IPS-NIHi11 (cell line): ENCODE measurements at regions not wholly inside any gene's neighbourhood (a gene's known extent, or its start where the extent isn't known, plus 50 kb on each side); places are given as distances from the start of the nearest gene placed in this dataset.

Experiments used
- DNase-seq: peaks from one replicate; pipeline ENCODE4 v3.0.0; 2012; ENCODE audit warnings: mixed read lengths, low spot score

DNA sequence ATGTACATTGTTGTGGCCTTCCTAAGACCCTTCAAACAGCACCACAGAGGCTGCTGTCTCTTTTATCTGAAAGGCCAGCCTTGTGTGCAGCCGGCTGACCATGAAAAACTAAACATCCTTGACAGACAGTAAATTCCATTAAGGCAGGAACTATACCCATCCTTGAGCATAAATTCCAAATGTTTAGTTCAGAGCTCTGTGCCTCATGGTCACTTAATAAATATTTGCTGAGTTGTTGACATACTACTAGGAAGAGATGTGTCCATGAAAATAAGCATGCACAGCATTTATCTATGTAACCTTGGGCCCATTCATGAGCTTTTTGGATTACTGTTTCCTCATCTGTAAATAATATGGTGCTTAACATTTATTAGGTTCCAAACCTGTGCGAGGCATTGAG lies 424.8 kb downstream of the HRH4 start:
- no peak for DNase-seq

GRCh38 chr18:24894880-24895279 lies 434.4 kb downstream of the HRH4 start:
- DNase-seq, result no peak

DNA sequence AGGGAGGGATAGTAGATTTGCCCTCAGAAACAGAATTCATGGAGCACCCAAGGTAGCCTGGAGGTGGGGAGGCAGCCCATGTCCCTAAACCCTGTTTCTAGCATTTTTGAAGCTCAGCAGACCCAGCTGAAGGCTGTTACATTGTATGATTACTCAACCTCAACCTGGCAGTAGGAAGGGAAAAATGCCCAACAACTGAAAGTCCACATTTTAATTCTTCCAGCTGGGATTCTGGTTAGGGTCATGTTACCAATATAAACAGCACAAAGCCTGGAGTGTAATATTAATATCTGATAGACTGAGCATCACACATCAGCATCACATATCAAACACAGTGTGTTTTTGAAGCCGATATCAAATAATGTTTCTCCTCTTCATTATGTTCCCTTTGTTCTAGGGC lies 437.0 kb downstream of the HRH4 start:
- DNase-seq, result no peak

DNA sequence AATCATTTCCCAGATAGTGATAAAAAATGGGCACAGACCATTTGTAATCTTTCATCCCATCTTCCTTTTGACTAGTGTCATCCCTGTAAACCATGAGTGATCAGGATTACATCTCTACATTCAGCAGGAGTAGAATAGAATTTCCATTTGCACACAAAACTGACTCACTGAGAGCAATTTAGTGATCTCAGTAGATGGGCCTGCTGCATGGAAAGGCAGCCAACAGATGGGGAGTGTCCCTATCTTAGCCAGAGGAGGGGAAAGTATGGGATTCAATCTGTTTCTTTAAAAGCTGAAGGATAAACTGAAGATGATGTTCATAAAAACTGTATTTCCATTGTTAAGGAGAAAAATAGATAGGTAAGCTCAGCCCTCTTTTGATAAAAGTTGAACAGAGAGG lies 441.7 kb downstream of the ZNF521 start:
- DNase-seq, result no peak

- no peak for DNase-seq
Measured at GRCh38 chr18:24913507-24914170, 438.3 kb downstream of the ZNF521 start.

GRCh38 chr18:24914171-24914525 lies 437.8 kb downstream of the ZNF521 start:
- DNase-seq, result no peak

DNA sequence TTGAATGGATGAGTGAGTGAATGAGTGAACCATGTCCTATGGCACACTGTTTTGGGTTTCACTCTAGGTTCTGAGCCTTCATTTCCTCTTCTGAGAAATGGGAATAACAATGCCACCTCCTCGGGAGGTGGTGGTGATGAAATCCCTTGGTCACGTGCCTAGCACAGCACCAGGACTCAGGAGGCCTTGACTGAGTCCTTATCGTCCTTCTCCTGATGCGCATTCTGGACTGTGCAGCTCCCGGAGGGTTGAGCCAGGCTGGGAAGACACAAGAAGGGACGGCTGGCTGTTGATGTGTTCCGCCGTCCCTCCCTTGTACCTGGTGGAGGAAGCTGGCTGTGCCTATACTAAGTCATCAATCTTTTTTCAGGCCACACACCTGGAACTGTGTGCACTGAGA lies 437.3 kb downstream of the ZNF521 start:
- no peak for DNase-seq

GRCh38 chr18:24915547-24915946 lies 436.4 kb downstream of the ZNF521 start:
- DNase-seq, result no peak

DNA sequence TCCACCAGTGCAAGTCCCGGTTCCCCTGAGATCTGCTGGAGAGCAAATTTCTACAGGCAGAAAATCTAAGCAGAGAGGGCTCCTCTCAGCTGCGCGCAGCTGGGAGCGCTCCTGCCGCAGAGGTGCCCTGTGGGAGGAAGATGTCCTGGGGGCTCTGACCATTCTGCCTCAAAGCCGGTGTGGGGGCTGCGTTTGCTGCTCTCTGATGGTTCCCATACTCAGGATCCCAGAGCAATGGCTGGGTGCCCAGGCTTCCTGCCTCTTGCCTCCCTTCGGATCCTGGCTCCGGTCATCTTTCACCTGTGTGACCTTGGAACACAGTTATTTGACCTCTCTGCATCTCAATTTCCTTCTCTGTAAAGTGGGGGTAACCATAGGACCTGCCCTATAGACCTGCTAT lies 434.2 kb downstream of the ZNF521 start:
- DNase-seq, result no peak

DNA sequence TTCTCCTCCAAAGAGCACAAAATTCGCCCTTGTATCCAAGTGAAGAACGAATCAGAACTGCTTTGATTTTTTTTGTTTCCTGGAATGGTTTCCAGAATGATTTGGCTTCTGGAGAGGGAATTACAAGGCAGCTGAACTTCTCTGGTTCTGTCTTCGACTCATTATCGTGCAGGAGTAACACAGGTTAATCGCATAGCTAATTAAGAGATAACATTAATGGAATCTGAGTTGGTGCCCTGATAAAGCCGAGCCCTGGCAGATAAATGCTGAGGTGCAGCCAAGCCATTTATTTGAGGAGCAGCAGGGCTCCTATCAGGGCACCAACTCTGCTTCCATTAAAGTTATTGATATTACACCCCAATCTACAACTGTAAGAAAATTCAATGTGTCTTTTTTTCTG lies 433.7 kb downstream of the ZNF521 start:
- no peak for DNase-seq

GRCh38 chr18:24919181-24919797 lies 432.7 kb downstream of the ZNF521 start:
- DNase-seq, result no peak

GRCh38 chr18:24922491-24922890 lies 429.5 kb downstream of the ZNF521 start:
- DNase-seq, result no peak

- no peak for DNase-seq
Measured at GRCh38 chr18:24923138-24923537, 428.8 kb downstream of the ZNF521 start.

GRCh38 chr18:24924066-24924716 lies 427.8 kb downstream of the ZNF521 start:
- DNase-seq, result no peak

DNA sequence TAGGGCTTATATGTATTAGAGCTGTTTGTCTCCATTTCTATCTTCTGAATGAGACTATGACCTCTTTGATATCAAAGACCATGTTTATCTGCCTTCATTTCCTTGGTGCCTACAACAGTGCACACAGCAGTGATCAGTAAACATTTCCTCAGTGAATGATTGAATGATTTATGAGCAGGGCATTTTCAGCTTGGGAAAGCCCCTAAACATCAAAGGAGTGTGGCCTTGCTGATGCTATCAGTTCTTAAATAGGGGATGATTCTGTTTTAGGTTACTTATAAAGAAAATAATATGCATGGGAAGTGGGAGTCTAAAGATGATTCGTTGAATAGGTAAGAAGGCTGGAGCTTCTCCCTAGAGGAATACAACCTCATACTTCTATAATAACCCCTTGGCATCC lies 425.3 kb downstream of the ZNF521 start:
- DNase-seq, result no peak

DNA sequence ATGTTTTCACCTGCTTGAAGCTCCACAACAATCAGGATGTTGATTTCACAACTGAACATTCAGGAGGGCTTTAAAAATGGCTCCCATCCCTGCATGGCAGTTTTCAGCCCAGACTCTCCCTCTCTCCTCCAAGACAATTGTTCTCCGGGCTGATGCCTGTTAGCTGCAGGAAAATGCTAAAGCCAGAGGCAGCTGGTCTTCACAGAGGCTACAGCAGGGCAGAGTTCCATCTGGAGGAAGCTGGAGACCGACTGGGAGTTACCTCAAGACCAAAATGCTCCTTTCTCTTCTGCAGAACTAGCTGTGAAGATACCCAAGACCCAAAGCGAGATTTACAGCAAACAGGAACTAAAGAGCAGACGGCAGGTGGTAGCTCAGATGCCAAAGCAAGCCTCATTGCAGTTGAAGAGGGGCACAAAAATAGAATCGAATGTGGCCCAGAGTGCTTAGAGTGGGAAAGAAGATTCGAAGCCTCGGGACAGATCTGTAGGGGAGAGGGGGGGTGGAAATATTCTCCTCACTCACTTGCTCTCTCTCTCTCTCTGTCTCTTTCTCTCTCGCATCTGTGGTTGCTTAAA lies 423.6 kb downstream of the ZNF521 start:
- no peak for DNase-seq

- no peak for DNase-seq
Measured at GRCh38 chr18:24930478-24930877, 421.5 kb downstream of the ZNF521 start.

DNA sequence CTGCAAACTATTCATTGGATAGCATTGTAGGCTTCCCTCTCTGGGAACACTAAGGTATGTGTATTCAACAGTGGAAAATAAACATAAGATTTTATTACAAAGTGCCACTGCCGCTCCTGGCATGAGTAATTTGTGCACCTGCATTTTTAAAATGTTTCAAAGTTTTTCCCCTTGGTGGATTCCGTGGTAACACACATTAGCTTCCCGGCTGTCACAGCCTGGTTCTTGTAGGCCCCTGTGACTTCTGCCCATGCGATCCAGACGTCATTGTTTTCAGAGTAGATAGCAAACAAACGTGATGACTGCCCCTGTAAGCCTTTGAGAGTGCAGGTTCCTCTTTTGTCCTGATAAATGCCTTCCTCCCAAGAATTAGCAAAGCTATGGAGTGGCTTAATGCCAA lies 421.0 kb downstream of the ZNF521 start:
- peak; percentile 33 for DNase-seq

DNA sequence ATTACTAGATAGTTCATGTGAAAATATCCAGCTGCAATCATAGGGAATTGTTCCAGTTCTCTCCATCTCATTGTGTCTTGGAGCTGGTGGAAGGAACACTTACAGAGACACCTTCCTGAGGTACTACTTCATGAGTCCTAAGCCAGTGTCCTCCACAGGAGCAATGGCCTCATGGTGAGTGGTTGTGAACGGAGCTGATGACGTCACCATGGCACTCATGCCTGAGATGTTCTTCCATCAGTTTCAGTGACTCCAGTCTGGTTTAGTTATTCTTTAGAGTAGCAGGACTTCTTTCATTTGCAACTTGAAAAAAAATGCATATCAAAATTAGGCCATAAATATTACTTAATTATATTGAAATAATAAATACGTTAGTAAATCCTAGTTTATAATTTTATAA lies 418.6 kb downstream of the ZNF521 start:
- no peak for DNase-seq

- no peak for DNase-seq
Measured at GRCh38 chr18:24934258-24934932, 417.6 kb downstream of the ZNF521 start.

GRCh38 chr18:24935008-24935407 lies 417.0 kb downstream of the ZNF521 start:
- DNase-seq, result no peak

DNA sequence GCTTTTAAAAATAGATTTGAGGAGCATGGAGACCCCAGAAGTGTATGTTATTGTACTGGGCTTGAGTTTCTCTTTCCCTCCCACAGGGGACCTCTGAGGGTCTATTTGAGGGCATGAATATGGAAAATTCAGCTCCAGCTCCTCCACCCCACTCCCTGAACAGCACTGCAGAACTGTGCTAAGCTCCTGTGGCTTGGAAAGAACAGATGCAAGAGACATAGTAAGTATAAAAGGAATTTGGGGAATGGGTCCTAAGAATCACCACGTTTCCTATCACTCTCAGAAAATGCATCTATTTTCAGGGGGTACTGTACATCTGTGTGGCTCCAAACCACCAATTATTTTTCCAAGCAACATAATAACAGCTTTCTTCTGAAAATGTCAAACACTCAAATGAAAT lies 416.1 kb downstream of the ZNF521 start:
- no peak for DNase-seq

- no peak for DNase-seq
Measured at GRCh38 chr18:24936691-24937090, 415.3 kb downstream of the ZNF521 start.
